RWPE2 (cell line): ENCODE measurements at regions not wholly inside any gene's neighbourhood (a gene's known extent, or its start where the extent isn't known, plus 50 kb on each side); places are given as distances from the start of the nearest gene placed in this dataset.

Experiments used
- ATAC-seq: fragments of 200-7000 bp; cut with Tn5 transposase; 3 replicates; pipeline ENCODE4 v1.9.1; 2021; ENCODE audit warnings: low read depth
- DNase-seq: peaks from one replicate; pipeline ENCODE4 v3.0.0-alpha.2; 2020; ENCODE audit warnings: low spot score
- H3K27ac ChIP-seq: fragments of 450-650 bp; 2 replicates; pipeline ENCODE4 v1.5.1; 2017; ENCODE audit warnings: mild to moderate bottlenecking; ENCODE audit not compliant: poor library complexity, severe bottlenecking
- H3K27me3 ChIP-seq: fragments of 250-450 bp; sonication (Bioruptor Pico); 2 replicates; pipeline ENCODE4 v1.5.1; 2021; ENCODE audit warnings: mild to moderate bottlenecking, moderate library complexity; ENCODE audit not compliant: insufficient read depth, poor library complexity, severe bottlenecking
- H3K36me3 ChIP-seq: fragments of 250-450 bp; sonication (Bioruptor Pico); 2 replicates; pipeline ENCODE4 v1.5.1; 2020; ENCODE audit warnings: low read depth, mild to moderate bottlenecking, moderate library complexity
- H3K4me1 ChIP-seq: fragments of 250-450 bp; sonication (Bioruptor Pico); 2 replicates; pipeline ENCODE4 v1.5.1; 2021; ENCODE audit warnings: mild to moderate bottlenecking, moderate library complexity; ENCODE audit not compliant: insufficient read depth, poor library complexity, severe bottlenecking
- H3K4me3 ChIP-seq: fragments of 250-450 bp; sonication (Bioruptor Pico); 2 replicates; pipeline ENCODE4 v1.5.1; 2021; ENCODE audit warnings: mild to moderate bottlenecking, moderate library complexity; ENCODE audit not compliant: severe bottlenecking
- H3K9me3 ChIP-seq: fragments of 250-450 bp; sonication (Bioruptor Pico); 2 replicates; pipeline ENCODE4 v1.5.1; 2021; ENCODE audit warnings: mild to moderate bottlenecking, moderate library complexity; ENCODE audit not compliant: severe bottlenecking
- CTCF ChIP-seq: fragments of 450-650 bp; IDR thresholded peaks from one replicate; pipeline ENCODE4 v1.5.1; 2017; ENCODE audit warnings: mild to moderate bottlenecking, moderate library complexity; ENCODE audit not compliant: poor library complexity, severe bottlenecking

DNA sequence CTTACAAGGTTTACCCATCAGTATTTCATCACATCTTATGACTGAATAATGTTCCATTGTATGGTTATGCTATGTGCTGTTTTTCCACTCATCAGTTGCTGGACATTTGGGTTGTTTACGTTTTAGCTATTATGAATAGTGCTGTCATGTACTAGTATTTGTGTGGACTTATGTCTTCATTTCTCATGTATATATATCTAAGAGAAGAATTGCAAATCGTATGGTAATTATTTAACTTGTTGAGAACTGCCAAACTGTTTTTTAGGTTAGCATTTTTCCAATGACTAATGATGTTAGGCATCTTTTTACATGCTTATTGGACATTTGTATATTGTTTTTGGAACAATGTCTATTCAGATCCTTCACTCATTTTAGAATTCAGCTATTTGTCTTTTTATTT lies 368.3 kb downstream of the LMO7 start:
- Histone ChIP-seq H3K4me1 (no peaks in the 10 kb centered on the region), H3K9me3 (no peaks in the 10 kb centered on the region)

GRCh38 chr13:76000131-76000530 lies 364.0 kb downstream of the LMO7 start:
- H3K4me3 ChIP-seq, result no peak overlapping the region
- DNase-seq (no peak), ATAC-seq (no peak)
- H3K27me3 ChIP-seq, result no peaks in the 10 kb centered on the region
- TF ChIP-seq CTCF, result no peak
- H3K9me3 ChIP-seq, result no peaks in the 10 kb centered on the region
- no peaks in the 10 kb centered on the region for H3K36me3 ChIP-seq
- no peak overlapping the region for H3K27ac ChIP-seq
- H3K4me1 ChIP-seq, result no peaks in the 10 kb centered on the region

More for the DNA sequence above, 368.3 kb downstream of the LMO7 start:
- Histone ChIP-seq H3K27me3 (no peaks in the 10 kb centered on the region), H3K4me3 (no peak overlapping the region), H3K36me3 (no peaks in the 10 kb centered on the region), H3K27ac (no peak overlapping the region)
- DNase-seq (no peak), ATAC-seq (no peak)
- no peak for TF ChIP-seq CTCF

DNA sequence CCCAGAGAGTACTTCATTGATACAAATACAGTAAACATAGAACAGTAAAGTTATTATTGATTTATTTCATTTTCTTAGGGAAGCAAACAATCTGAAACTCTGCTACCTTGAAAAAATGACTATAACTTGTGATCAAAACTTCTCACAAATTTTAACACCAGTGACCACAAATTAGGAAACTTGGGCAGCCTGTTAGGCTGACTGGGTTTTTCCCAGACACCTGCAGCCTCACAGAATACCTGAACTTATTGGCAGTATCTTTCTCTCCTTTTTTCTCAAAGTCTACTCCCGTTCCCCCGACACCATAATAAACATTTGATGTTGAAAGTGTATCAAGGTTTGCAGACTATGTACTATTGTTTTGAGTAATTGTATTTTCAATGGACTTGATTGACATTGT lies 360.5 kb downstream of the LMO7 start:
- Histone ChIP-seq H3K9me3 (no peaks in the 10 kb centered on the region), H3K4me1 (no peaks in the 10 kb centered on the region), H3K27me3 (no peaks in the 10 kb centered on the region), H3K36me3 (no peaks in the 10 kb centered on the region), H3K27ac (no peak overlapping the region), H3K4me3 (no peak overlapping the region)
- DNase-seq (no peak), ATAC-seq (no peak)
- no peak for TF ChIP-seq CTCF

DNA sequence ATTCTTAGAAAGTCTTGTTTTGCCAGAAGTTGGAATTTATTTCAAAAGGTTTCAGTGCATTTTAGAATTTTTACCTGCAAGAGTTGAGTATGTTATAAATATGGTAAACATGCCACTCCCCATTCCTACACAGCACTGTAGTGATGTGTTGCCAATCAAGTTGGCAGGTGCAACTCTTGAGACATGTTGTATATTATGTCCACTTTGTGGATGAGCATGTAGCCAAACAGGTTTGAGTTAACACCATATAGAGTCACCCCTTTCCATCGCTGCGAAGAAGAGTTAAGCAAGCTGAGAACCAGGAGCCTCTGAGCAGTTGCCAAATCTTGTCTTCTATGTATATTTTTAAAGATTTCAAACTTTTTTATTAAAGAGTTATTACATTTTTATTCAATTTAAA lies 359.8 kb downstream of the LMO7 start:
- ATAC-seq, result no peak
- Histone ChIP-seq H3K36me3 (no peaks in the 10 kb centered on the region), H3K9me3 (no peaks in the 10 kb centered on the region), H3K4me1 (no peaks in the 10 kb centered on the region), H3K4me3 (no peak overlapping the region), H3K27ac (no peak overlapping the region), H3K27me3 (no peaks in the 10 kb centered on the region)
- no peak for TF ChIP-seq CTCF
- DNase-seq, result no peak

DNA sequence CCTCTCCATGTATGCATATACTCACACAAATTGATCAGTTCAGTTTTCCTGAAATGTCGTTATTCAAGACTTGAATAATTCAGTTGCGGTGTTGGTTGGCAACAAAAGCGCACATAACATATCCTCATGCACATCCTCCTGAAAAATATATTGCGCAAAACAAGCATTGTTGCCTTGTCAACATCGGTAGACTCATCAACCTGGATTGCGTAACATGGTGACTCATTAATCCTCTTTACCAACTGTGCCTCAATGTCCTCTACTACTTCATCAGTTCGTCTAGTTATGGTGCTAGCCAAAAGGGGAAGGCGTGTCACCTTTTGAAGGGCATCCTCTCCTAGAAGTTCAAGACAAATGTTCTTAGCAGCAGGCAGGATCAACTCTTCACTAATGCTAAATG lies 357.7 kb downstream of the LMO7 start:
- no peak for TF ChIP-seq CTCF
- Histone ChIP-seq H3K36me3 (no peaks in the 10 kb centered on the region), H3K9me3 (no peaks in the 10 kb centered on the region), H3K4me1 (no peaks in the 10 kb centered on the region), H3K27me3 (no peaks in the 10 kb centered on the region), H3K27ac (no peak overlapping the region), H3K4me3 (no peak overlapping the region)
- no peak for DNase-seq
- ATAC-seq, result no peak
